ENCODE measurements at regions not wholly inside any gene's neighbourhood (a gene's known extent, or its start where the extent isn't known, plus 50 kb on each side); places are given as distances from the start of the nearest gene placed in this dataset.

- DNase-seq, result no peak
Observed at GRCh38 chr1:191907121-191907520, 251.1 kb upstream of the RGS18 start.

DNA sequence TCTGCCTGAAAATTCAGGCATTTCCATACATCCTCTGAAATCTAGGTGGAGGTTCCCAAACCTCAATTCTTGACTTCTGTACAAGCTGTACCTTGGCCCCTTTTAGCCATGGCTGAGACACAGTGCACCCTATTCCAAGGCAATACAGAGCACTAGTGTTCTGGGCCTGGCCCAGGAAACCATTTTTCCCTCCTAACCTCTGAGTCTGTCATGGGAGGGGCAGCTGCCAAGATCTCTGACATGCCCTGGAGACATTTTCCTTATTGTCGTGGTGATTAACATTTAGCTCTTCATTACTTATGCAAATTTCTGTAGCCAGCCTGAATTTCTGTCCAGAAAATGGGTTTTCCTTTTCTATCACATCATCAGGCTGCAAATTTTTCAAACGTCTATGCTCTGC, 248.0 kb upstream of the RGS18 start:
- DNase-seq, result no peak

- DNase-seq, result no peak
Observed at GRCh38 chr1:191912517-191912916, 245.7 kb upstream of the RGS18 start.

DNA sequence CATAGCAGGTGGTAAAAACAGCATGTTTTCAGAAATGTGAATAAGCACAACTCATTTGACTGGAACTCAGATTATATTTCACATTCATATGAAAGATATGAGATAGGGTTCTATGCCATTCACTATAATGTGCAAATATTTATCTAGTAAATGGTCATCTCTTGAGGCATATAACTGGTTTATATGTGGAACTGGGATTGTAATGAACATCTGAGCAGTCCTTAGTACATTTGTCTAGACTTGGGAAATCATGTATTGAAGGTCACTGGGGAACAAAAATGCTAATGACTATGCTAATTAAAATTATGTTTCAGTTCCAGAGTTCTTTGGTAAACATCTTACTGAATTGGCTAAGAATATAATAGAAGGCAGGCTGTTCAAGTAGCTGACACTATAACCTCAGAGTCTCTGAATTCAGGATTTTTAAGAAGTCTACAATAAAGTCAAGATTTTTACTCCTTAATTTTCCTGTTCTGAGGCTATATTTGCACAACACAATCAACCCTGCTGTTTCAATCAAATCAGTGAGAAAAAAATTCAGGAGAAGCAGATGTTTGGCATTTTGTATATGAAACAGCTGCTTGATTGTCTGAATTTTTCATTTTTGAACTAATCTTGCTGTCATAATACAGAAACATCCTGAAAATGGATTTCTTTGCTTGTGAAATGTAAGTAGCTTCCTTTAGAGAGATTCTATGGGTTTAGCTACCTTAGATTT, 244.8 kb upstream of the RGS18 start:
- no peak for DNase-seq

- no peak for DNase-seq
Observed at GRCh38 chr1:191929383-191929782, 228.9 kb upstream of the RGS18 start.

GRCh38 chr1:191943684-191944083, 214.6 kb upstream of the RGS18 start:
- DNase-seq, result no peak

GRCh38 chr1:191953526-191953925, 204.7 kb upstream of the RGS18 start:
- no peak for DNase-seq

GRCh38 chr1:191959856-191960255, 198.4 kb upstream of the RGS18 start:
- no peak for DNase-seq

DNA sequence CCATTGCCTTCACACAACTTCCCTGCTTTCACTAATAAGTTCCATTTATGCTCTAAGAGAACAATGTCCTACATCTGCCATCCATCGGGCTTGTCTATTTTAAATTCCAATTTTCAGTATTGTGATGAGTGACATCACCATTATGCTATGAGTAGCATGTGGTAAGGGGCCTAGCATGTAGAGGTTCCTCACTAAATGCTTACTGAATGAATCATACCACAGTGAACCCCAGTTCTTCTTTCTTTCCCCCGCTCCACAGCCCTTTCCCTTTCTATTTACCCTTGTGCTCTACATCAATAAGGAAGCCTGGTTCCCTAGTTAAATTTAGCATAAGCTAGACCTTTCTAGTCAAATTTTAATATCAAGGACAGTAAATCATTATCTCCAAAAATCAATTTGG, 195.0 kb upstream of the RGS18 start:
- no peak for DNase-seq

DNA sequence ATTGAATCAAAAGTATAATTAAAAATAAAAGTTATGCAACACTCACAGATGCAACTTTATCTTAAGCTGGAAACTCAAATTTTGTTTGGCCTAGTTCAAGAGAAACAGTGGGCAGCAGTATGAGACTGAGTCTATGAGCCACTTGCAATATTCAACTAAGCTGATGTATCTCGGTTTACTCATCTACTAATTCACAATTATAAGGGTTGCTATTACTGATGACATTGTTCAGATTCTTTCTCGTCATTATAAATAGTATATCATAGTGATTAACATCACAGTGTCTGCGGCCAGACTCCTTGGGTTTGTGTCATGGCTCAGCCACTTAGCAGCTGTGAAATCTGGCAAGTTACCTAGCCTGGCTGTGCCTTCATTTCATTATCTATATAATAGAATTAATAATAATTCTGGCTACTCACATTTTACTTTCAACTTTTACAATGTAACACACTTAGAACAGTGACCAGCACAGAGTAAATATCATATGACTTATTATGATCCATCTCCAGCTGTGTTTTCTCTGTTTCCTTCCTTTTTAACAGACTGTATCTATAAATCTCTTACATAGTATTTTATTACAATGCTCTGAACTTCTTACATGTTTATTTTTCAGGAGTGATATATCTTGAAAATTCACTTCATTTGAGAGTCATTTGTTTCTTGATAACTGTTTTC, 194.3 kb upstream of the RGS18 start:
- DNase-seq, result no peak

GRCh38 chr1:191969290-191969689, 189.0 kb upstream of the RGS18 start:
- DNase-seq, result no peak

GRCh38 chr1:191970116-191970515, 188.1 kb upstream of the RGS18 start:
- no peak for DNase-seq

- DNase-seq, result no peak
Observed at GRCh38 chr1:191971447-191971846, 186.8 kb upstream of the RGS18 start.

DNA sequence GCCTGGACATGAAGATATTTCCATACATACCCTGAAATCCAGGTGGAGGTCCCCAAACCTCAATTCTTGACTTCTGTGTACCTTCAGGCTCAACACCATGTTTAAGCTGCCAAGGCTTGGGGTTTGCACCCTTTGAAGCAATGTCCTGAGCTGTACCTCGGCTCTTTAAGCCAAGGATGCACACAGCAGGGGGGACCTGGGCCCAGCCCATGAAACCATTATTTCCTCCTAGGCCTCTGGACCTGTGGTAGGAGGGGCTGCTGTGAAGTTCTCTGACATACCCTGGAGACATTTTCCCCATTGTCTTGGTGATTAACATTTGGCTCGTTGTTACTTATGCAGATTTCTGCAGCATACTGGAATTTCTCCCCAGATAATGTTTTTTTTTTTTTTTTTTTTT, 184.3 kb upstream of the RGS18 start:
- DNase-seq, result no peak

DNA sequence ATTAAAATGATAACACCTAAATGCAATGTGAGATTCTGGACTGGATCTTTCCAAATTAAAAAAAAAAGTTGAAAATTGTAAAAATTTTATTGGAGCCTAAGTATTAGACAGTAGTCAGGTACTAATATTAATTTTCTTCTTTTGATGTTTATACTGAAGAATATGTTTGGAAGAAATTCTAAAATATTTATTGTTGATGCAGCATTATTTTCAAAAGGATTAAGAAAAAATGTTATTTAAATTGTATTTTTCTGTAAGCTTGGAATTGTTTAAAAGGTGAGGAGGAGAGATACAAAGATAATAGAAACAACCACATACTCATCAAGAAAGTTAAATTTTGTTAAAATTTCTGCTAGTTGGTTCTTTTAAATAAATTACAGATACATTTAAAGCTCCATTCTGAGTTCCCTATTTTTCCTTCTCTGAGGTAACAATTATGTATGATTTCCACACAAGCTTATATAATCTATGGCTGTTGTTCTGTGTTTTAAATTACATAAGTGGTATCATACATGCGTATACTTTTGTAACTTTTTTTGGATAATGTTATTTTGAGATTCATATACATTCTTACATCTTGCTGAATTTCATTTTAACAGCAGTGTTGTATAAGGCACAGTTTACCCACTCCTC, 180.3 kb upstream of the RGS18 start:
- no peak for DNase-seq

DNA sequence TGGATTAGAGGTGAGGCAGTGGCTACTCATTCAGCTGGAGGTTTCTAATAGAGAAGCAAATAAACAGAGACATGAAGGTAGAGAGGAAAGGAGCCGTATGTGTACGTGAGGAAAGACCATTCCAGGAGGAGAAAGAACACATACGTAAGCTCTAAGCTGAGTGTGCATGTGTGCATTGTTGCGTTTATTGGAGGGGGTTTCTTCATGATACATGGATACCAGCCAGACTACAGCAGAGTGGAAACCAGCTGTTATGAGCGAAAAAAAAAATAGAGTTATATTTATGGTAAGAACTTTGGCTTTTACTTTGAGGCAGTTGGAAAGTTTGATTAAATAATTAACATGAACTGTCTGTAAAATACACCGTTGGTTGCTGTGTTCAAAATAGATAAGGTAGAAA, 173.4 kb upstream of the RGS18 start:
- no peak for DNase-seq

DNA sequence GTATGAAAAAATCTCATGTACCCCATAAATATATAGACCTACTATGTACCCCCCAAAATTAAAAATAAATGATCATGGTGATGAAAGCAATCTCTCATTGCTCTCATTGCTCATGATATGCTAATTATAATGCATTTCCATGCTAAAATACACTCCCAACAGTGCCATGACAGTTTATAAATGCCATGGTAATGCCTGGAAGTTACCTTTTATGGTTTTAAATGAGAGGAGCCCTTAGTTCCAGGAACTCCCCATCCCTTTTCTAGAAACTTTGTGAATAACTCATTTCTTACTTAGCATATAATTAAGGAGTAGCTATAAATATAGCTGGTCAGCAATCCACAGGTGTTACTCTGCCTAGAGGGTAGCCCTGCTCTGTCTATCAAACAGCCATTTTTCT, 166.1 kb upstream of the RGS18 start:
- no peak for DNase-seq

- DNase-seq, result peak; percentile 1 to 22
Observed at GRCh38 chr1:191993549-191993948, 164.7 kb upstream of the RGS18 start.

DNA sequence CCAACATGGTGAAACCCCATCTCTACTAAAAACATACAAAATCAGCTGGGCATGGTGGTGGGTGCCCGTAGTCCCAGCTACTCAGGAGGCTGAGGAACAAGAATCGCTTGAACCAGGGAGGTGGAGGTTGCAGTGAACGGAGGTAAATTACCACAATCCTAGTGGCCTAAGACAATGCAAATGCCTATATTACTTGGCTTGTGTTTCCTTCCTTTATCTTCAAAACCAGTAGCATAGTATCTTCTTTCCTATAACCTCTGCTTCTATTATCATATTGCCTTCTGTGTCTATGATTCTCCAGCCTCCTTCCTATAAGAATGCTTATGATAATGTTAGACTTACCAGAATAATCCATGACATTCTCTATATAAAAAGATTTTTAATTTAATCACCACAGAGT, 156.2 kb upstream of the RGS18 start:
- no peak for DNase-seq

GRCh38 chr1:192003295-192004077, 154.8 kb upstream of the RGS18 start:
- DNase-seq, result no peak

DNA sequence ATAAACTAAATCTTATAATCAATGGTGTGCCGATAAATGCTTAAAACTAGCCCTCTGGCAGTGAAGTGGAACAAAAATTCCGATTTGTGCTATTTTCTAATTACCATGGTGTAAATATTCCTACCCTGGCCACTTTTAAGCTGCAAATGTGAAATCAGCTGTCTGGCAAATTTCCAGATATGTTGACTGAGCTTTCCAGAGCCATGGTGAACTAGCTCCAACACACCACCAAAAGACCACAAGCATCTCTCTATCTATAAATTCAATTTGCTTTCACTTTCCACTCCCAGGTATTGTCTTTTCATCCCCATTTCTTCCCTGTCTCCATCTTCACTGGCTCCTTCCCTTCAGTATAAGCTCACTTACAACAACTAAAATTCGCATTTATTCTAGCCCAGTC, 152.3 kb upstream of the RGS18 start:
- no peak for DNase-seq

GRCh38 chr1:192008281-192008825, 149.9 kb upstream of the RGS18 start:
- DNase-seq, result no peak

DNA sequence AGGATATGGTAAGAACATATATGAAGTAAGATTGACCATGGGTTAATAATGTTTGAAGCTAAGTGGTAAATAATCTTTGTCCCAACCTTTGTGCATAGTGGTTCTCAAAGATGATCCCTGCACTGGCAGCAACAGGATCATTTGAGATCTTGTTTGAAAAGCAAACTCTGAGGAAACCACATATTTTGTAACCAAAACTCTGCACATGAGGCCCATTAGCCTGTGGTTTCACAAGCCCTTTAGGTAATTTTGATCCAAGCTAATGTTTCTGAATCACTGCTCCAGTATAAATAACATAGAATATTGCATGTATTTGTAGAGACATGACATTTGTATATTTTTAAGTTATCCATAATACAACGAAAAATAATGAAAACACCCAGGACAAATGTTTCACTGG, 147.9 kb upstream of the RGS18 start:
- DNase-seq, result no peak
